ENCODE measurements at regions not wholly inside any gene's neighbourhood (a gene's known extent, or its start where the extent isn't known, plus 50 kb on each side); places are given as distances from the start of the nearest gene placed in this dataset.

- TF ChIP-seq CTCF (IDR thresholded peaks at IDR 0.05) = no peak
- no peak for TF ChIP-seq POLR2A (IDR thresholded peaks at IDR 0.05)
Measured at GRCh38 chr11:31873124-31873523, 62.0 kb upstream of the PAX6 start.

All from breast epithelium (tissue), 3 donors.